T follicular helper cell (primary cell): ENCODE measurements at regions not wholly inside any gene's neighbourhood (a gene's known extent, or its start where the extent isn't known, plus 50 kb on each side); places are given as distances from the start of the nearest gene placed in this dataset.

ENCODE experiments used
- DNase-seq: peaks from one replicate; pipeline ENCODE4 v3.0.0-alpha.2; 2020; ENCODE audit warnings: low read depth

DNA sequence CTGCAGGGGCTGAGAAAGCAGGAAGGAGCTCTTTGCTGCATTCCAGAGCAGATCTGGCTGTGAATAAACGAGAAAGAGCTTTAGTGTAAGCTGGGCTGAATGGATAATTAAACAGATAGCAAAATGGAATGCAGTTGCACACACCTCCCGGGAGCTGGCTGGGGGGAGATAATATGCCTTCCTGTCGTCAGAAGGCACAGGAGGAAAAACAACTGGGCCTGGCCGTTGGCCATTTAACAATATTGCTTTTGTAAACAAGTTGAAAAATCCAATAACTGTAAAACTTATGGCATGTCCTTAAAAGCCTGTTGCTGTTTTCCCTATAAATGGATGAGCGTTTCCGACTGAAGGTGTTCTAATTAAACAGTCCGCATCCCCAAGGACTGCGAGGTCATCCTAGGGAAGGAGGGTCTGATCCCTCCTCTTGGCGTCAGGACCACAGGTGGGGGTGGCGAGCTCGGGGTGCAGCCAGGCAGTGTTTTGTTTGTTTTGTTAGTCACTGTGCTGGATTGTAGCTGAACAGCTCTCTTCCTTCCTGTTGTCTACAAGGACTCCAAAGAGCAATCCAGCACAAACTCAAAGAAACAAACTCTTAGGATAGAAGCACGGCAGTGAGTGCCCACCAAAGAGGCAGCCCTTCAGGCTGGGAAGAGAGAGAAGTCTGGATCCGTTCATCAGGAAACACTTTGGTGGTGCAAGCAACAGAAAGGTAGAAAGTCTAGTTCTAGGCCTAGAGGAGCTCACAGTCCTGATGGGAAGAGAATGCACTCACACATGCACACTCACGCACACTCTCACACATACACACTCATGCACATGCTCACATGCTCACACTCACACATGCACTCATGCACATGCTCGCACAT, 133.4 kb upstream of the SMAD3 start:
- no peak for DNase-seq

DNA sequence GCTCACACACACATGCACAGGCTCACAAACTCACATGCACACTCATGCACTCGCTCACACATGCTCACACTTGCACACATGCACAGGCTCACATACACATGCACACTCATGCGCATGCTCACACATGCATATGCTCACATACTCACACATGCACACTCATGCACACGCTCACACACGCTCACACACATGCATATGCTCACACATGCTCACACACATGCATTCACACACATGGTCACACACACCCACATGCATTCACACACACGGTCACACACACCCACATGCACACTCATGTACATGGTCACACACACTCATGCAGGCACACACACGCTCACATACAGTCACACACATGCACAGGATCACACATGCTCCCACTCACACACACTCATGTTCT, 132.8 kb upstream of the SMAD3 start:
- no peak for DNase-seq

DNA sequence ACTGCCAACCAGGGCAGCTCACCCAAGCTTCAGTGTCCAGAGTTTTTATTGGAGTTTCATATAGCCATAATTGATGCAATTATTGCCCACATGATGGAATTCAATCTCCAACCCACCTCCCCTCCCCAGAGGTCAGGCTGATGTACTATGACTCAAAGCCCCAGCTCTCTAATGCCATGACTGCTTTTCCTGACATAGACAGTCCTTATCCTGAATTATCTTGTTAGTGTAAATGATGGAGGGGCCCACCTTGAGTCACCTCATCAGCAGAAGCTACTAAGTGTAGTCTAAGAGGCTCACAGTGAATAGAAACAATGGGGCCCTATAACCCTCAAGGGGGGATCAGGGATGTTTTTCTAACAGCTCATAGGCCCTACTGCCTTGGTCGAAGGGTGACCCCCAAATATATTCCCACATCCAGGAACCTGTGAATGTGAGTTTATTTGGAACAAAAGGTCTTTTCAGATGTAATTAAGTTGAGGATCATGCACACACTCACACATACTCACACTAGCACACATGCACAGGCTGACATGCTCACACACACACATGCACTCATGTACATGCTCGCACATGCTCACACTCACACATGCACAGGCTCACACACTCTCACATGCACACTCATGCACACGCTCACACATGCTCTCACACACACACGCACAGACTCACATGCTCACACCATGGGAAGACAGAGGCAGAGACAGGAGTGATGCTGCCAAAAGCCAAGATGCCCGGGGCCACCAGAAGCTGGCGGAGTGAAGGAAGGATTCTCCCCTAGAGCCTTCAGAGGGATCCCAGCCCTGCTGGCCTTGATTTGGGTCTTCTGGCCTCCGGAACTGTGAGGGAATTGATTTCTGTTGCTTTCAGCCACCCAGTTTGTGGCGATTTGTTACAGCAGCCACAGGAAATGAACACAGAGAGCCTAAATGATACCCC, 131.2 kb upstream of the SMAD3 start:
- no peak for DNase-seq

DNA sequence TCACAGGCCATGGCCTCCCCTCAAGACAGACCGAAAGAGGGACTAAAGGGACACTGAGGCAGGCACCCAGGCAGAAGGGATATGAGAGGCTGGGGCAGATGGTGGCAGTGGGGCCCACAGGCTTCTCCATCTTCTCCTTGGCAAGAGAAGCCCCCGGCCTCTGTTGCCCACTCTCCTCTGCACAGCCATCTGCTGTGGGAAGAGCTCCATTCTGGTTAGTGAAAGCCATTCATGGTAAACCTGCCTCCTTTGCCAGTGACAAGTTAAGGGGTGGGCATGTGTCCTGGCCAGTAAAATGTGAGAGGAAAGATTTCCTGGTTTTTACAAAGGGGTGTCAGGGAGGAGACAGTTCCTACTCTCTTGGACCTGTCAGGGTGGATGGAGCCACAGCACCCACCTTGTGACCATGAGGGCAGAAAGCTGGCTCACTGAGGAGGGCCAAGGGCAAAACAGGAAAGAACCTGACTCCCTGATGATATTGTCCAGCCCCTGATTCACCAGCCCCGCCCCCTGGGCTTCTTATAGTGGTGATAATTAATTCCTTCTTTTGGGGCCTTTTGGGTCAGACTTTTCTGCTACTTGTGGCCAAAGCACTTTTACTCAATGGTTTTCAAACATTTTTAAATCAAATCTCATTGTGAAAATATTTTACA, 130.4 kb upstream of the SMAD3 start:
- DNase-seq = no peak

DNA sequence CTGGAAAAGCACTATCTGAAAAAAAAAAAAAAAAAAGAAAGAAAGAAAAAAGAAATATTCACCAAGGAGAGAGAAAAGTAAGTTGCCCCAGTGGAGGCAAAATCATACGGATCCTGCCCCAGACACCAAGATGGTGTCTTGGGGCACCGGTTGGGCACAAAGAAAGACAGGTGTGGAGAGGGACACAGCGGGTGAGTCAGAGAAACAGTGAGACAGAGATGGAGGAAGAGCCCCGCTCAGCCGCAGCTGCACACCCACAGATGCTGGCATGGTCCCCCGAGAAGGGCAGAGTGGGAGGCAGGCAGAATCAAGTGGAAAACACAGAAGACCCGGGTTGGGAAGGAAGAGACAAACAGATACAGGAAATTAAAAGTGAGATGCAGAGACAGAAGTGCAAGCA, 129.7 kb upstream of the SMAD3 start:
- no peak for DNase-seq

DNA sequence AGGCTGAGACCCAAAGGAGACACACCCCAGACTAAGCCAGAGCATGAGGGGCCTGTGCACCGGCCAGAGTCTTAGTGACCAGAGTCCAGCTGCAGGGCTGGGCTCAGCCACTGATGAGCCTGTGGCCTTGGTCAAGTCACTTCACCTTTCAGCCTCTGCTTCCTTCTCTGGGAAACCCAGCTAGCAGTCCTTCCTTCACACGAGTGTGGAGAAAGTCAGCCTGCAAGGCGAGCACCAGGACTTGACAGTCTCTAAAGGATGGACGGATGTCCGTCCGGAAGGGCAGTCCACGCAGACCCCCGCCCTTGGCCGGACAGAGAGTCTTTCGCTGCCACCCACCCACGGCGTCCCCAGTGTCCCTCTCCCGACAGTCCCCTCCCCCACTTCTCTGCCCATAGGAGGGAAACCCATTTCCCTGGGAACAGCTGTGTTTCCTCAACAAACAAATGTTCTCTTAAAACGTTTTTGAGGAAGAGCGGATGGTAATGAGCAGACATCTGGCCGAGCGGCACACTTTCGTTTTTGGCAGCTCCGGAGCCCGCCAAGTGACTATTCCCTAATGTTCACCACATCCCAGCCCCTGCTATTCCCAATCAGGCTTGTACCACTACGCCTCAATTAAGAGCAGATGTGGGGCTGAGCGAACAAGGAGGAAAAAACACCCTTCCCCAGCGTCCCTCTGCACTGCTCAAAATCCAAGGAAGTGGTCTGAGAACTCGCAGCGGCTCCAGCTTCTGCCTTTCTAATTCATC, 129.1 kb upstream of the SMAD3 start:
- no peak for DNase-seq

DNA sequence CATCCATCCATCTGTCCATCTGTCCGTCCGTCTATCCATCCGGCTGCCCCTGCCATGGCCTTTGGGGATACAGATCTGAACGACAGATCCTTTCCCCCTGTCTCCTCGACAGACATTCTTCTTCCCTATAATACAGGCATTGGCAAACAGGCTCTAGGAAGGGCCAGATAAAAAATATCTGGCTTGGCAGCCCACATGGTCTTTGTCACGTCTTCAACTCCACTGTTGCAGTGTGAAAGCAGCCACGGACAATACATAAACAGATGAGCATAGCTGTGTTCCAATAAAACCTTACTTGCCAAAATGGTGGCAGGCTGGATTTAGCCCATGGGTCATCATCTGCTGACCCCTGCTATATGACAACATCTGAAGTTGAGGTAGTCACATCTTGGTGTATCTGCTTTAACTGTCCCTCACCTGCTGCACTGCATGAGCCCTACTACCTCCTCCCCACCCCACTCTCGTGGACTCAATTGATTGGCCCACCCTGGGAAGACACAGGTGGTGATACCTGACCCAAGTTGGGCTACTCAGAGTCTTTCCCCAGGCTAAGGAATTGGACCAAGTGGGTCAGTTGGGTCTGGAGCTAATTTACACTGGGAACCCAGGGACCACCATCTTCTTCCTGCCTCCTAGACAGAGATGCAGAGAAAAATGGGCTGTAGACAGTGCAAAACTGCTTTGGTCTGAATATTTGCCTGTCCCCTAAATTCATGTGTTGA, 128.4 kb upstream of the SMAD3 start:
- DNase-seq = no peak

DNA sequence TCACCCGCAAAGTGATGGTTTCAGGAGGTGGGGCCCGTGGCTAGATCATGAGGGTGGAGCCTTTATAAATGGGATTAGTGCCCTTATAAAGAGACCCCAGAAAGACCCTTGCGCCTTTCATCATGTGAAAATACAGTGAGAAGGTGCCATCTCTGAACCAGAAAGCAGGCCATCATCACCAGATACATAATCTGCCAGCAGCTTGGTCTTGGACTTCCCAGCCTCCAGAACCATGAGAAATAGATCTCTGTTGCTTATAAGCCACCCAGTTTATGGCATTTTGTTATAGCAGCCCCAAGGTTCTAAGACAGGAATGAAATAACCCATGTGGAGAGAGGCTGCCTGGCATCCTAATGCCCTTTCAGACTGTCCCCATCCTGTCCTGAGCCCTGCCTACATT, 127.8 kb upstream of the SMAD3 start:
- DNase-seq = no peak

DNA sequence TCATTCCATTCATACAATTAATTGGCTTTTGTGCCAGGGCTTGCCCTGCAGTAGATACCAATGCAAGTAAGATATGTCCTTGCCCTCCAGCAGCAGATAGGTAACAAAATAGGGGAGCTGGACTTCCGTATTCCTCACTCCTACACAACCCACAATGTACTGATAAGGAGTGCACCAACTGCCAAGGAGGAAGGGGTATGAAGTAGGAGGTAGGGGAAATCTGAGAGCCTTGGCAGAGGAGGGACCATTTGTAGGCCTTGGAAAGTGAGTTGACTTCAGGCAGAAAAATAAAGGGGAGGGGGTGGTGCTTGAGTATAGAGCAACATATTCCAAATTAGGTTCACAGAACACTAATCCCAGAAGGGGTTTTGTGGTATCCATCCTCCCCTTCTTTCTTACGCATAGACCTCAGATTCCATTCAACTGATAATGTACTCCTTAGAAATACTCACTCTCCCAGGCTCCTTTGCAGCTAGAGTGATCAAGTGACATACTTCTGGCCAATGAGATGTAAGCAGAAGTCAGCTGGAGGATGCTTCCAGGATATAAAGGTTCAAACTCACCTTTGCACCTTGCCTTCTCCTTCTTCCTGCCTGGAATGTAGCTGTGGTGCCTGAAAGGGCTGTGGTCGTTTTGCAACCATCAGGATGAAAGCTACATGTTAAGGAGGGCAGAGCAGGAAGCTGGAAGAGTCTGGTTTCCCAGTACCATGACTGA, 127.1 kb upstream of the SMAD3 start:
- no peak for DNase-seq

DNA sequence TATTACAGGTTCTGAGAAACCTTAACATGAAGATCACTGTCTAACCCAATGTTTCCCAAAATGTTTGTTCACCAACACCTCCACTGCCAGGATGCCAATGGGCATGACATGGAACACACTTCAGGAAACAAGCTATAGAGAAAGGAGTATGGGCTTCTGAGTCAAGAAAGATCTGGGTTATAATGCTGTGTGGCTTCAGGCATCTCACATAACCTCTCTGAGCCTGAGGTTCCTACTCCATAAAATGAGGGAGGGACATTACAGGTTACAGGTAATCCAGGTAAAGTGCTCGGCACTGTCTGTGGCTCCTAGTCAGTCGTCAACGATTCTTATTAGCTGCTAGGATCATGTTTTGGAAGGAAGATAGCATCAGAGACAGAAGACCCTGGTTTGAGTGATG, 126.4 kb upstream of the SMAD3 start:
- no peak for DNase-seq

DNA sequence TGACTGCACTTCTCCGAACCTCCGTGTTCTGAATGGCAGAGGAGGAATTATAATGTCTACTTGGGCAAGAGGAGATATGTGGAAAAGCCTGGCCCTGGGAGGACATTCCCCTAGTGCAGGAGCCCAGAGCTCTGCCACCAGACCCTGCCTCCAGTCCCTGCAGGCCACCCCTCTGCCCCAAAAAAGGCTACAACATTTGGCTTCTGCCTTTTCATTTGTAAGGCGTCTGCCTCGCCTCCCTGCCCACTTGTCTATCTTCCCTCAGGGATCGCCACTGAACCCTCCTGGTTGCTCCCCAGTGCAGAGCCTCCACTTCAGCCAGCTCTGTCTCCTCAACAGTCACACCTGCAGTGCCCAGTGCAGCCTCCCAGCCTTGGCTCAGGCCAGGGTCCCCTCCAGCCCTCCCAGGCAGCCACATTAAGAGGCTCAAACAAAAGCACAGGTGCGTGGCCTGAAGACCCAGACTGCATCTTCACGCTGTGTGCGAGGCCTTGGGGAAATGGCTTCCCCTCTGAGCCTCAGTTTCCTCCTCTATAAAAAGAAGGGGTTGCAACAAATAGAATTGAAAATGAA, 125.9 kb upstream of the SMAD3 start:
- no peak for DNase-seq

DNA sequence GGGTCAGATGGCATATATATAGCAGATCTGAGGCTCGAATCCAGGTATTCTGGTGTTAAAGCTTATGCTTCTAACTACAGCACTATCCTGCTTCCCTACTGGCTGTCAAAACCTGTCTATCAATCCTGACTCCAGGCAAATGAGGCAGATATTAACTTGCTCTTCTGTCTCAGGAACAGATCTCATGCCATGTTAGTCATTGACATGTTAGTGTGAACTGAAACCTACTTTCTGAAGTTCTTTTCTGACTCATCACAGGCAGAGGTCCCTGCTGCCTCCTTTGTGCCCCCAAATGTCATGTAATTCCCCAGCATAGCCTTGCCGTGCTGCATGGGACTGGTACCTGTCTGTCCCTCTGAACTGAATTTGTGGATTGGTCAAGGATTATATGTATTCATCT, 125.0 kb upstream of the SMAD3 start:
- DNase-seq = no peak

DNA sequence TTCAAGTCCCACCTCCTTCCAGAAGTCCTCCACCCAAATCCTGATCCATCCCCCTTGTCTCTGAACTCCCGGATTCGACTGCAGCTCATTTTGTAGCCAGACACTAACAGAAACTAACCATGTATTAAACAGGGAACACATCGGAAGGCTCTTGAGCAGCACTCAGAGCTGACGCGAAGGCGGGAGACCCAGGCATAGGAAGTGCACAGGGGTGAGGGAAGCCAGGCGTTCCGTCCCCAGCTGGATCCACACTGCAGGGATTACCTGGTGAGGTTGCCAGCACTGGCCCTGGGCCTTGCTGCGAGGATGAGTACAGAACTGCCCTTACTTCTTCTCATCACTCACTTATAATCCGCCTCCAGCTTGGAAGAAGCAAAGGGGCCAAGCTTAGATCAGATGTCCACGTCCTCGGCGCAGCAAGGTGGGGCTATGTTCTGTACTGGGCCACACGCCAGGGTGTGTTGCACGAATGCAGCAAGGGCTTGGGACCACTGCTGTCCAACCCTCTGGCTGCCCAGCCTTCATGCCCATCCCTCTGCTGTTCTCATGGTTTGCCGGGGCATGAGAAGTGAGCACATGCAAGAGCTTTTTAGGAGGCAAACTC, 124.2 kb upstream of the SMAD3 start:
- no peak for DNase-seq

DNA sequence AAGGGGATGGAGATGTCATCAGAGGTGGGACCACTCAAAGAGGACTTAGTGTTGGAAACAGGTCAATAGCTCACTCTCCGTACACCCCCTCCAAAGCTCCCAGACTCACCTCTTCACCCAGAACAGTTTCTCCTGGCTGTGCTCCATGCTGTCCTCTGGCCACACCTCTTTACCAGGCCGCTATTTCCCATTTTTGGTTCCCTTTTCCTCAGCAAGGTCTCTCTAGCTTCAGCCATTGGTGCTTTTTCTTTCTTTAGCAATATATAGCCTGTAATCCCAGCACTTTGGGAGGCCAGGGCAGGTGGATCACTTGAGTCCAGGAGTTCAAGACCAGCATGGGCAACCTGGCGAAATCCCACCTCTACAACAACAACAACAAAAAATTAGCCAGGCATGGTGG, 123.6 kb upstream of the SMAD3 start:
- DNase-seq = no peak

DNA sequence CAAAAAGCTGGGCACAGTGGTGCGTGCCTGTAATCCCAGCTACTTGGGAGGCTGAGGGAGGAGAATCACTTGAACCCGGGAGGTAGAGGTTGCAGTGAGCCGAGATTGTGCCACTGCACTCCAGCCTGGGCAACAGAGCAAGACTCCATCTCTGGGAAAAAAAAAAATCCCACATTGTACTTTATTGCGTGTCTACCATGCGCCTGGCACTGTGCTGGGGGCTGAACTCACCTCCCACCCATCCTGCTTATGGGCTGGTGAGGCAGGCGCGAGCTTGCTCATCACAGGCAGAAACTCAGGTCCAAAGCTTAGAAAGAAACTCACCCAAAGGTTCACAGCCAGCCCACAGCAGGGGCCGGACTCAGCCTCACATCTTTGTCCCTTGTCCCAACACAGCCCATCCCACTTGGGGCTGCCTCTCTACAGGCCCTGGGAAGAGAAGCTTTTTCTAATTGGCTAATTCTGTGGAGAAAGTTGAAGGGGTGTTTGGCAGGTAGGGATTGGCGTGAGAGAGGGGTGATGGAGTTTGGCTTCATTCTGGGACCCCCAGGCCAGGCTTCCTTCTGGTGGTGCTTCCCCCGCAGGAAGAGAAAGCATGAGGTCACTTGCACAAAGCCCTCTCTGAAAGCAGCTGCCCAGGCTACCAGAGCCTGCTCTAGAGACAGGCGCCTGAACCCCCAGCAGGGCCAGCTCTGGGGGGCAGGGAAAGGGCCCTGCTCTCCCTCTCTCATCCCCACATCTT, 122.6 kb upstream of the SMAD3 start:
- DNase-seq = no peak

DNA sequence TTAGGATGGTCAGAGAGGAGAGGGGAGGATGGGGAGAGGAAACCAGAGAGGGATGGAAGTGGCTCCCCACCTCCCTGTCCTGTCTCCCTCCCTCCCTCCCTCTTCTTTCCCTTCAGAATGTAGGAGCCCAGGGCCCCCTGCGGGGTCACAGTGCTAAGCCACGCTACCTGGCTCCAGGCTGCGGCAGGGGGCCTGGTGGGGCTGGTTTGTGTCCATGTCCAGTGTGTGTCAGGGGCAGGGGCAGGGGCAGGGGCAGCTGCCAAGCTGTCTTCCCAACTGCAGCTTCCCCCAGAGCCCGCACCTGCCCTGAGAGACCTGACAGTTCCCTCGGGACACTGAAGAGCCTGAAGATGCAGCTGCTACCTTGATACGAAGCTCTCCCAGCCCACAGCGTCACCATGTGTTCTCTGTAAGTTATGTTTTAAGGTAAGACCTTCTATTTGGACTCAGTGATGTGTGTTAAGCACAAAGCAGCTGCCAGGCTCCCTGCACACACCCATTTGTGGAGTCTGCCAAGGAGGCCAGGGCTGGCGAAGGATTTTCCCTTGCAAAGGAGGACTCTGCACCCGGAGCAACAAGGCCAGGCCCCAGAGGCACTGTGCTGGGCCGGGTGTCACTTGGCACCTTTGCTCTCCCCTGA, 121.8 kb upstream of the SMAD3 start:
- DNase-seq = no peak

DNA sequence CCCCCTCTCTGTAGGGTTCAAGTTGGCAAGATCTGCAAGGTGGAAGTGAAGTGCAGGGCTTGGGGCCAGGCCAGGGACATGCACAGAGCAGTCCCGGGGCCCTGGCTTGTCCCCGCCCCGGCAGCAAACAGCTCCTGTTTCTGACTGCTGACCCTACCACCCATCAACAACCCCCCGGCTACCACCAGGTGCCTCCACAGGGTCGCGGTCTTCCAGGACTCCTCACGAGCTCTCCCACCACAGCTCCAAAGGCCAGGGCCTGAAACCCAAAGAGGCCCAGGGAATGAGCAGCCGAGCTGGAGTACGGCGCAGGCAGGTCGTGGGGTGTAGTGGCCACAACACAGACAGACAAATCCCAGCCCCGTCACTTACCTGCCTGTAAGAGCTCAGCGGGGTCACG, 121.3 kb upstream of the SMAD3 start:
- no peak for DNase-seq

DNA sequence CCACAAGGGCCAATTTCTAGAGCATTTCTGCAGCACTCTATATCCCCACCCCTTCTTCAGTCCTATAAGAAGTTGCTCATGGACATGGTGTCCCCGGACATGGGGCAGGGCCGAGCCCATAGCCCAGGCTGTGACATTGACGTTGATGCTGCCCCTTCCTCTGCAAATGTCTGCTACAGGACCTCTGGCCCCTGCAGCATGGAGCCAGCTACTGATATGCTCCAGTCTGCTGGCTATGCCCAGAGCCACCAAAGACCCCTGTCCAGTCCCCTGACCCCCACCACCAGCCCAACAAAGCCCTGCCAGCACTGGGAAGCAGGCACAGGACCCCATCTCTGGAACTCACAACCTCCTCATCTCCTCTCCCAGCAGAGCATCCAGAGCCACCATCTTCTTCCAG, 120.1 kb upstream of the SMAD3 start:
- DNase-seq = no peak

DNA sequence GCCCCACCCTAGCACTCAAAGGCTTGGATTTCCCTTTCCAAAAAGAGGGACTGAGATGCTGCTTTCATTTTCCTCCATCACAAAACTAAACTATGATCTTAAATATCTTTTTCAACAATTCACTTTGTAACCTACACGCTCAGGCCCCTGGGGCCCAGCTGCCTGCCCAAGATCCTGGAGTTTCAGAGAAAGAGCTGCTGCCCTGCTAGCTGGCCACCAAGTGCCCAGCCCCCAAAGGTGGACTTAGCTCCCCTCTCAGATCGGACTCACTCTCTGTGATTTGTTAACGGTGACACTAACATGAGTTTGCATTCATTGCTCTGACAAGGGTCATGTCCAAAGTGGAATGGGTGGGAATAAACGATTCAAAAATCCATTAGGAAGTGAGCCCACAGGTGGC, 119.6 kb upstream of the SMAD3 start:
- DNase-seq = no peak
